Trophoblast cell (in vitro differentiated cells and primary cell): ENCODE measurements at regions not wholly inside any gene's neighbourhood (a gene's known extent, or its start where the extent isn't known, plus 50 kb on each side); places are given as distances from the start of the nearest gene placed in this dataset.

Source experiments
- DNase-seq, 2 donors: peaks; one replicate each; pipeline ENCODE4 v3.0.0-alpha.2; 2016
- H2AFZ ChIP-seq: 2 replicates; pipeline ENCODE4 v1.6.1; 2013; ENCODE audit warnings: low read length, moderate library complexity, mild to moderate bottlenecking; ENCODE audit not compliant: insufficient read depth, poor library complexity
- H2AK5ac ChIP-seq: 2 replicates; pipeline ENCODE4 v1.6.1; 2013; ENCODE audit warnings: mild to moderate bottlenecking, low read length
- H2BK120ac ChIP-seq: 2 replicates; pipeline ENCODE4 v1.6.1; 2013; ENCODE audit warnings: low read length, mild to moderate bottlenecking, moderate library complexity; ENCODE audit not compliant: insufficient read depth, poor library complexity
- H2BK12ac ChIP-seq: 2 replicates; pipeline ENCODE4 v1.6.1; 2013; ENCODE audit warnings: mild to moderate bottlenecking, low read length, moderate library complexity
- H2BK5ac ChIP-seq: 2 replicates; pipeline ENCODE4 v1.6.1; 2013; ENCODE audit warnings: low read length, low read depth, moderate library complexity, mild to moderate bottlenecking; ENCODE audit not compliant: poor library complexity
- H3K14ac ChIP-seq: 2 replicates; pipeline ENCODE4 v1.6.1; 2013; ENCODE audit warnings: mild to moderate bottlenecking, low read length
- H3K18ac ChIP-seq: 2 replicates; pipeline ENCODE4 v1.6.1; 2013; ENCODE audit warnings: mild to moderate bottlenecking, low read length
- H3K23ac ChIP-seq: 2 replicates; pipeline ENCODE4 v1.6.1; 2013; ENCODE audit warnings: low read length
- H3K27ac ChIP-seq: 2 replicates; pipeline ENCODE4 v1.5.1; 2013; ENCODE audit warnings: low read depth, mild to moderate bottlenecking, inconsistent platforms, low read length, moderate library complexity
- H3K27me3 ChIP-seq: 2 replicates; pipeline ENCODE4 v1.6.1; 2013; ENCODE audit warnings: inconsistent platforms, mild to moderate bottlenecking, low read length, moderate library complexity; ENCODE audit not compliant: insufficient read depth
- H3K36me3 ChIP-seq, 2 experiments: 1 replicate in 1 of 2; 2 replicates in 1 of 2; pipeline ENCODE4 v1.6.1; 2013; ENCODE audit warnings: low read length in 2 of 2, mild to moderate bottlenecking in 2 of 2, moderate library complexity in 1 of 2; ENCODE audit not compliant: insufficient read depth in 2 of 2, control insufficient read depth in 1 of 2
- H3K4ac ChIP-seq: 2 replicates; pipeline ENCODE4 v1.6.1; 2013; ENCODE audit warnings: low read depth, mild to moderate bottlenecking, low read length, moderate library complexity
- H3K4me1 ChIP-seq, 2 experiments: 1 replicate in 1 of 2; 2 replicates in 1 of 2; pipeline ENCODE4 v1.6.1; 2013; ENCODE audit warnings: low read length in 2 of 2, mild to moderate bottlenecking in 2 of 2, moderate library complexity in 1 of 2; ENCODE audit not compliant: insufficient read depth in 2 of 2, control insufficient read depth in 1 of 2
- H3K4me2 ChIP-seq: 2 replicates; pipeline ENCODE4 v1.6.1; 2013; ENCODE audit warnings: inconsistent platforms, mild to moderate bottlenecking, low read length, moderate library complexity
- H3K4me3 ChIP-seq: 2 replicates; pipeline ENCODE4 v1.5.1; 2013; ENCODE audit warnings: mild to moderate bottlenecking, low read depth, low read length, inconsistent platforms
- H3K79me1 ChIP-seq: one replicate; pipeline ENCODE4 v1.6.1; 2013; ENCODE audit warnings: low read length
- H3K79me2 ChIP-seq: 2 replicates; pipeline ENCODE4 v1.6.1; 2013; ENCODE audit warnings: low read length, mild to moderate bottlenecking; ENCODE audit not compliant: control insufficient read depth, insufficient read depth, poor library complexity
- H3K9ac ChIP-seq: 2 replicates; pipeline ENCODE4 v1.6.1; 2013; ENCODE audit warnings: mild to moderate bottlenecking, low read length
- H3K9me3 ChIP-seq: 2 replicates; pipeline ENCODE4 v1.6.1; 2013; ENCODE audit warnings: low read depth, mild to moderate bottlenecking, control low read depth, inconsistent platforms, low read length; ENCODE audit not compliant: insufficient read depth
- H4K12ac ChIP-seq: 2 replicates; pipeline ENCODE4 v1.6.1; 2013; ENCODE audit warnings: low read depth, mild to moderate bottlenecking, low read length, moderate library complexity
- H4K8ac ChIP-seq: 2 replicates; pipeline ENCODE4 v1.6.1; 2013; ENCODE audit warnings: low read depth, mild to moderate bottlenecking, low read length, moderate library complexity
- H4K91ac ChIP-seq: one replicate; pipeline ENCODE4 v1.6.1; 2013; ENCODE audit warnings: low read depth, mild to moderate bottlenecking, low read length, moderate library complexity
- WGBS: extraction: QIAGEN DNeasy Blood & Tissue Kit; methylation state at CpG from one replicate; pipeline ENCODE4 v1.1.7; 2013; ENCODE audit warnings: missing lambda C conversion rate; ENCODE audit not compliant: insufficient read length, insufficient coverage; ENCODE audit errors: extremely low coverage; 5-methylcytosine and 5-hydroxymethylcytosine counted together

- no peak overlapping the region for H3K4ac ChIP-seq
- DNase-seq, result peak; percentile 29 to 70
- H3K27ac ChIP-seq, result no peak overlapping the region
- H3K79me2 ChIP-seq, result no peaks in the 10 kb centered on the region
- H3K4me3 ChIP-seq, result no peak overlapping the region
- H3K4me2 ChIP-seq, result no peak overlapping the region
- no peaks in the 10 kb centered on the region for H3K9me3 ChIP-seq
- no peak overlapping the region for H2AFZ ChIP-seq
- no peak overlapping the region for H4K8ac ChIP-seq
- H3K14ac ChIP-seq, result no peak overlapping the region
- H3K36me3 ChIP-seq, result no peaks in the 10 kb centered on the region
- no peaks in the 10 kb centered on the region for H3K27me3 ChIP-seq
- no peaks in the 10 kb centered on the region for H3K79me1 ChIP-seq
- no peak overlapping the region for H3K23ac ChIP-seq
- H2BK120ac ChIP-seq, result no peak overlapping the region
- WGBS, result no CpG with 5 or more reads among the region's 1 CpG
- H3K4me1 ChIP-seq, result peaks cover 0 to 2% of the 10 kb centered on the region in 2 experiments
- H2BK12ac ChIP-seq, result no peak overlapping the region
- H3K9ac ChIP-seq, result no peak overlapping the region
- no peak overlapping the region for H2BK5ac ChIP-seq
- H4K12ac ChIP-seq, result no peak overlapping the region
- no peak overlapping the region for H2AK5ac ChIP-seq
- H3K18ac ChIP-seq, result no peak overlapping the region
- no peak overlapping the region for H4K91ac ChIP-seq
Observed at GRCh38 chr5:122586351-122586750, 188.5 kb upstream of the SNX2 start.

GRCh38 chr5:122591828-122592227, 183.1 kb upstream of the SNX2 start:
- H2AFZ ChIP-seq, result no peak overlapping the region
- no peak overlapping the region for H4K91ac ChIP-seq
- no peaks in the 10 kb centered on the region for H3K27me3 ChIP-seq
- no peak overlapping the region for H4K12ac ChIP-seq
- no peak overlapping the region for H3K23ac ChIP-seq
- H3K4me1 ChIP-seq, result no peaks in the 10 kb centered on the region
- no CpG with 5 or more reads among the region's 3 CpGs for WGBS
- no peaks in the 10 kb centered on the region for H3K36me3 ChIP-seq
- no peak overlapping the region for H2BK12ac ChIP-seq
- DNase-seq, result peak in 1 of 2 donors; percentile 14
- H3K79me2 ChIP-seq, result no peaks in the 10 kb centered on the region
- H3K79me1 ChIP-seq, result no peaks in the 10 kb centered on the region
- no peak overlapping the region for H3K4me3 ChIP-seq
- H2AK5ac ChIP-seq, result no peak overlapping the region
- no peak overlapping the region for H2BK120ac ChIP-seq
- no peak overlapping the region for H3K4me2 ChIP-seq
- H3K9ac ChIP-seq, result no peak overlapping the region
- H3K9me3 ChIP-seq, result no peaks in the 10 kb centered on the region
- no peak overlapping the region for H4K8ac ChIP-seq
- H3K4ac ChIP-seq, result no peak overlapping the region
- no peak overlapping the region for H3K14ac ChIP-seq
- no peak overlapping the region for H2BK5ac ChIP-seq
- no peak overlapping the region for H3K27ac ChIP-seq
- H3K18ac ChIP-seq, result no peak overlapping the region

- H3K27me3 ChIP-seq, result no peaks in the 10 kb centered on the region
- peaks cover 0 to 6% of the 10 kb centered on the region in 2 experiments for H3K36me3 ChIP-seq
- H4K8ac ChIP-seq, result no peak overlapping the region
- H2BK12ac ChIP-seq, result no peak overlapping the region
- no peak overlapping the region for H2AK5ac ChIP-seq
- H3K18ac ChIP-seq, result no peak overlapping the region
- H3K27ac ChIP-seq, result no peak overlapping the region
- no peak overlapping the region for H2BK120ac ChIP-seq
- no peak overlapping the region for H3K23ac ChIP-seq
- no peak overlapping the region for H4K91ac ChIP-seq
- H2AFZ ChIP-seq, result no peak overlapping the region
- H3K9me3 ChIP-seq, result peaks cover 5% of the 10 kb centered on the region
- H3K79me2 ChIP-seq, result no peaks in the 10 kb centered on the region
- no peak overlapping the region for H3K4ac ChIP-seq
- DNase-seq, result peak in 1 of 2 donors; percentile 31
- no peak overlapping the region for H2BK5ac ChIP-seq
- H3K79me1 ChIP-seq, result no peaks in the 10 kb centered on the region
- no peak overlapping the region for H3K9ac ChIP-seq
- no peak overlapping the region for H3K4me3 ChIP-seq
- H4K12ac ChIP-seq, result no peak overlapping the region
- H3K14ac ChIP-seq, result no peak overlapping the region
- no peaks in the 10 kb centered on the region for H3K4me1 ChIP-seq
- no peak overlapping the region for H3K4me2 ChIP-seq
Observed at GRCh38 chr5:122599000-122599399, 175.9 kb upstream of the SNX2 start.

GRCh38 chr5:122600924-122601323, 174.0 kb upstream of the SNX2 start:
- Histone ChIP-seq H3K4me3 (no peak overlapping the region), H3K79me1 (no peaks in the 10 kb centered on the region), H3K27me3 (no peaks in the 10 kb centered on the region), H3K4me2 (no peak overlapping the region), H4K8ac (no peak overlapping the region), H3K27ac (no peak overlapping the region), H2BK120ac (no peak overlapping the region), H3K4ac (no peak overlapping the region), H3K9ac (no peak overlapping the region), H4K12ac (no peak overlapping the region), H3K23ac (no peak overlapping the region), H2AK5ac (no peak overlapping the region), H4K91ac (no peak overlapping the region), H2BK12ac (no peak overlapping the region), H3K14ac (no peak overlapping the region), H3K79me2 (no peaks in the 10 kb centered on the region), H2BK5ac (no peak overlapping the region), H2AFZ (no peak overlapping the region), H3K18ac (no peak overlapping the region), H3K9me3 (peaks cover 5% of the 10 kb centered on the region), H3K36me3 (peaks cover 0 to 6% of the 10 kb centered on the region in 2 experiments), H3K4me1 (no peaks in the 10 kb centered on the region)
- no peak for DNase-seq
- WGBS, result no CpG with 5 or more reads among the region's 1 CpG
